HG03064 (cell line): ENCODE measurements at regions not wholly inside any gene's neighbourhood (a gene's known extent, or its start where the extent isn't known, plus 50 kb on each side); places are given as distances from the start of the nearest gene placed in this dataset.

Experiments used
- ATAC-seq: cut with Tn5 transposase; IDR thresholded peaks from one replicate; pipeline ENCODE4 v1.9.1; 2021; ENCODE audit warnings: low read depth; ENCODE audit not compliant: unreplicated experiment

DNA sequence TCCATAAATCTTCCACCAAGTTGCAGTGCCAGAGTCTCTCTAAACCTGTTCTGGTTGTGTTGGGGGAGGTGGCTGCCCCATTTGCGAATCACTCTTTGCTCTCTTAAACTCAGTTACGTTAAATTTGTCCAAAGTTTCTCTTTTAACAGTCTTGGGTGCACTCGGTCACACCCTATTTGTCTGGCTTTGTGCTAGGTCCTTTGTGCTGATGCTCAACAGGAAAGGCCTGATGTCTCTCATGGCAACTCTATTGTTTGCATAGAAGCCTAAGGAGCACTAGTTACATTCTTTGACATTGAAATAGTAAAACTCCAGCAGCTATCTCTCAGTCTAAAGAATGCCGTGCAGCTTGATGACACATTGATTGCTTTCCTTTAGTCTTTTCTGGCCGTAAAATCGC, 105.1 kb downstream of the TRMT11 start:
- no peak for ATAC-seq

DNA sequence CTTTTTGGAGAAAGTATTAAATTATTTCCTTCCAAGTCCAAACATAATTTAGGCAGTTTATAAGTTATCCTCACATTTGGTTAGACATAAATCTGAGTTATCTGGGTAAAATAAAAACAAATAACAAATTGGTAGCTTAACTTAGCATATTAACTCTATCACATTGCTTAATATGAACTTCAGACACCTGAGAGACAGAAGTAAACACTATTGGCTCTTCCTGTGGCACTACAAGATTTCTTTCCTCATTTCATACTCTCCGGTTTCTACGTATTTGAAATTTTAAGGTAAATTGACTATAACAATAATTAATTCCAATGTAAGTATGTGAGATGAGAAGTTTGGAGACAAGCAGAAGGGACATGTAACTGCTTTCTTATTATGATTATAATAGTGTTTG, 106.8 kb downstream of the TRMT11 start:
- no peak for ATAC-seq

DNA sequence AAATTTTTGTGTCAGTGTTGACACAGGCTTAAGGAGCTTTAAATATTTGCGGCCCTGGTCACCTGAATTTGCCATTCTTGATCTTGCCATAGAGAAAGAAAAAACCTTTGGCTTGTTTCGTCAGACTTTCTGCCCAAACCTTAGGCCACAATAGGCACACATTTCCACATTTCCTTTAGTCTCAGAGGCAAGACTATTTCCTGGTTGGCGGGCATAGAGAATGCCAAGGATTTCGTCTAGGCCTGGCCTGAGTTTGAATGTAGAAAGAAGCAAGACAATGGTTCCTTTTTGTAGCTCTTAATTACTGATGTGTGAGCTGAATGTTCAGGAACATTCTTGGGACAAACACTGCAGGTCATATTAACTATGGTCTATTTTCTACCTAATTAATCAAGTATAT, 108.1 kb downstream of the TRMT11 start:
- ATAC-seq, result no peak

DNA sequence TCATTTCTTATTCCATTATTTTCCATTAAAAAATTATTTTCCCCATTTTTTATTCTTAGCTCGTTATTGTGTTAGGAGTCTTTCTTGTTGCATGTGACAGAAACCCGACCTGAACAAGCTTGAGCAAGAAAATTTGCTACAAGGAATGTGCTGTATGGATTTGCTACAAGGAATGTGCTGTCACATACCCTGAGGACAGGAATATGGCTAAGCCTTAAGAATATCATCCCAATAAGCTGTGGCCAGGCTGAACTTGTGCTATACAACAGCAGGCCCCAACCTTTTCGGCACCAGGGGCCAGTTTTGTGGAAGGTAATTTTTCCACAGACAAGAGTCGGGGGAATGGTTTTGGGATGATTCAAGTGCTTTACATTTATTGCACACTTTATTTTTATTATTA, 114.0 kb downstream of the TRMT11 start:
- no peak for ATAC-seq

DNA sequence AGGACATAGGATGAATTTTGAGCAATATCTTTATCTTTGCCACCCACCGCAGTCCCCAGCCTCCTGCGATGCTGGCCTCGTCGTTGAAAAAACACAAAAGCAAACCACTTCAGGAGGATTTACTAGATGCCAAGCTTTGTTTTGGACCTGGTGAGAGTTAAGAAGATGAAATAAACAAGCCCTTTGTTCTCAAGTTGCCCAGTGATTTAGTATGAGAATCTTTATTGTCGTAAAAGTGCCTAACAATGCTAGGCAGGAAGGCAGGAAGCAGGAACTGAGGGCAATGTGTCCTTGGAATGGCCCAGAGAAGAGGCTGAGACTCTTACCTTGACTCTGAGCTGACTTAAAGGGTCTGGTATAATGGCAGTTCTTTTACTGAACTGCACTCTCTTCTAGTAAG, 116.0 kb downstream of the TRMT11 start:
- ATAC-seq, result no peak

DNA sequence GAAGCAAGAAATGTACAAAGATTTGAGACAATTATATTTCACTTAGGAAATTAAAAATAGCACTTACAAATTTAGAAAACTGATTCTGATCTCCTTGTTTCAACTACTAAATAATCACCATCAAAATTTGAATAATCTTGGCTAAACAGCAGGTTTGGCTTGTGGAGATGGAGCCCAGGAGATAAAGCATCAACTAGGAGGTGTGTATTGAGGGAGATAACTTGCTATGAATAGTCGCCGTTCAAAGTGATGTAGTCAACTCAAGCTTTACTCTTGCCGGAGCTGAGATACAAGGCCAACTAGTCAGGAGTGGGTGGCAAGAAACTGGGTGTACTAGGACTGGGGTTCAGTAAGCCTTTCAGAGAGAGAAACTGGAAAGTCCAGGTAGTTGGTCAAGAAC, 117.7 kb downstream of the TRMT11 start:
- ATAC-seq, result no peak

DNA sequence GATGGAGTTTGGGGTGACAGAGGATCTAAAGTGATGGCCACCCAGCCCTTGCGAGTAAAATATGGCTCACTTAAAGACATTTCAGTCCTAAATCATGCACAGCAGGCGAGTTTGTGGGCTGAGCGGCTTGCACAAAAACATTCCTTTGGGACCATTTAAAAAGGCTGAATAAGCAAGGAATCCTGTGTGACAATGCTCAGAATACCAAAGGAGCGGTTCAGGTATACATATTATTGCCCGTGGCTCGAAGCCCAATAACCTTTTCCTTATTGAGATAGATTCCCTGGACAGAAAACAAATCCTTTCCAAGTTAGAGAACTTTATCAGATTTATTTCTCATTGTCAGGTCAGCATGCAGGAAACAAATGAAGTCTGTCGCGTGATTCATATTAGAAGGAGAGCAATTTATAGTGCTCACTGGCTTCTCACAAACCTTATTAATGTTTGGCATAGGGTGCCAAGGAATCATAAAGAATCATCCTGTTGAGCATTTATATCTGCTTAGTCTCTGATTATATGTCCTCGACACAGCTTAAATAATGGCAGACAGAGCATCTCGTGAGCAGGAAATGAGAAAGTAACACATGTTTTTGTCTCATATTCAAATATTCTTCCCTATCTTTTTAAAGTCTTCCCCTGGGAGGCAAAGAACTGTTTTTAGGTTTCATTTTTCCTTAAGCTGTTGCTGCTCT, 121.3 kb downstream of the TRMT11 start:
- no peak for ATAC-seq

DNA sequence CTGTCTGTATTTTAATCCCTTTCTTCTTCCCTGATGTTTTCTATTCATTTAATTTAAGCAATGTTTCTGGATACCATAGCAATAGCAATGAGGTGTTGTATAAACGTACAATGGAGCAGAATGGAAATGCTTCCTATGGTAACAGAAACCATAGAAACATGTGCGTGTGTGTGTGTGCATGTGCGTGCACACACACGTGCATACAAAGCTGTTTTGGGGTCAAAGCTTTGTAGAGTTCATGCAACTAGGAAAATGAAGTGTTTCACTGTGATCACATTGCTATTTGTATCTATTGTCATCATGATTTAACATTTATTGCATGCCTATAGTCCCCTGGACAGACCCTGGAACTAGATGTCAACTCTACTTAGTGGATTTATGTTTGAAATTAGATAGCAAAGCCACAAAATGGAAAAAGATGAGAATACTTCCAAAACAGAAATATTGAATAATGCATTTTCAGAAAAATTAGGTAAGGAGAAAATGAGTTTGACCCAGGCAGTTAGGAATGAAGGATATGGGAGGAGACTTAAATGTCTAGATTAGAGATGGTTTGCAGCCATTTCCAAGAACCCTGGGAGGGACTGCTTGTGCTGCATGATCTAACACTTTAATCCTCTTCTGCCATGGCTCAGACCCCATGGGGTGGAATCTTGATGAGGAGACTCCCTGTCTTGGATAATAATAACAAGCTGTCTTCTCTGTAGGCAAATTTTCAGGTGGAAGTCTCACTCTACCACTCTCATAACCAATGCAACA, 124.4 kb downstream of the TRMT11 start:
- ATAC-seq, result no peak

DNA sequence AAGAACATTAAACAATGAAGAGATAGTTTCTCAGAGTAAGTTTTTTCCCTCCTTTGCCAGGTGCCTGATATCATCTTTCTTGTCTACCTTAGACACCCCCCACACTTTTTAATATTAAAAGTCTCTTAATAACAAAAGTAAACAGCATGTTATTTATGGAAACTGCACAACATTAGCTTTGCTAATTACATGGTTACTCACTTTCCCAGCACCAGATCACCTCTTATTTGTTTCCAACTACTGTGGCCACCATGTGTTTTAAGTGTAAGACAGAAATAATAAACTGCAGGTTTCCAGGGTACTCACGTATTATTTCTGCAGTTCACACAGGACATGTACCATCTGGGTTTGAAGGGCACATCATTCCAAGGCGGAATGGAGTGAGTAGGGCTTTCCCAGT, 125.0 kb downstream of the TRMT11 start:
- ATAC-seq, result no peak

DNA sequence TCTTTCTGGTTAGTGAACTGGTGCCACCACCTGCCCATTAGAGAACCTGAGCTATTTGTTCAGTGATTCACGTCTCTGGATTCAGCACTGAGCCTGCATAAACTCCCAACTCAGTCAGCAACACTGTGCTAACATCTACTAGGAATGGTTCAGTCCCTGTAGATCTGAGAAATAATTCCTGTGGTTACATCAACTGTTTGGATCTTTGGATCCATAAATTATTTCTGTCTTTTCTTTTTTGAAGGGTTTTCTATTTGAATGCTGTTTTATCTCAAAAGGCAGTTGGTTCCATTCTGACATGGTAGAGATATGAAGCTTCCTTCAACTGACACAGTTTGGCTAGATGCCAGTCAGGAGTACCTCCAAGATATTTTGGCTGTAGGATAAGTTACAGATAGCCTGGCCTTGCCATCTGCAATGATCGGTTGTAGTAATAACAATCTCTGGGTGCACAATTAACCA, 125.9 kb downstream of the TRMT11 start:
- no peak for ATAC-seq

DNA sequence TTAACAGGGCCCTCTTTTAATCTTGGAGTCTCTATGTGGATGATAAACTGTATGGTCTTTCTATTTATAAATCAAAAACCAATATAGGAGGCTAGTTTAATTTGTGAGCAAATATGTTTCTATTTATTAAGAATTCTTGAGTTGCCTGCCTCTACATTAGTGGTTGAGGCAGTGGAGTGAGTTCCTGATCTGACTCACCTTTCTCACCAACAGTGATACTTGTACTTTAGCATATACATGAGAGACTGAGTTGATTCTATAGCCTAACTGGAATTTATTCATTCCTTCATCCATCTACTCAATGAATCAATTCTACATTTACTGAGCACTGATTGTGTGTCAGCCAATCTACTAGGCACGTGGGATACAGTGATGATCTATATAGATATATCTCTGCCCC, 126.9 kb downstream of the TRMT11 start:
- ATAC-seq, result no peak

DNA sequence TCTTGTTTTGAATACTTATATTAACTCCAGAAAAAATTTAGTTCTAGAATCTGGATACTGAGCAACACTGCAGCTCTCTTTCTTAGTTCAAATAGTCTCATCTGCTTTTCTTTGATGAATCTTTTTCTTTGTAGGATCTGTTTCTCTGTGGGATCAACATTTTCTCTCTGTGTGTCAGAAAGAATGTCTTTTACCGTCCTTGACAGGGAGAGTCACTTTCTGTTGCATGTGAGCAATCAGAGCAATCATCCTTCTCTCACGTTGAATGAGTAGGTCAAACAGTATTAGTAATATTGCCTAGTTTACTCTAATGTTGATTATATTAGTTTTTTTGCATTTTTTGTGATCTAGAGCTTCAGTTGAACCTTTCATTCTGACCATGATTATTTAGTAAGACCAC, 130.9 kb downstream of the TRMT11 start:
- ATAC-seq, result no peak

DNA sequence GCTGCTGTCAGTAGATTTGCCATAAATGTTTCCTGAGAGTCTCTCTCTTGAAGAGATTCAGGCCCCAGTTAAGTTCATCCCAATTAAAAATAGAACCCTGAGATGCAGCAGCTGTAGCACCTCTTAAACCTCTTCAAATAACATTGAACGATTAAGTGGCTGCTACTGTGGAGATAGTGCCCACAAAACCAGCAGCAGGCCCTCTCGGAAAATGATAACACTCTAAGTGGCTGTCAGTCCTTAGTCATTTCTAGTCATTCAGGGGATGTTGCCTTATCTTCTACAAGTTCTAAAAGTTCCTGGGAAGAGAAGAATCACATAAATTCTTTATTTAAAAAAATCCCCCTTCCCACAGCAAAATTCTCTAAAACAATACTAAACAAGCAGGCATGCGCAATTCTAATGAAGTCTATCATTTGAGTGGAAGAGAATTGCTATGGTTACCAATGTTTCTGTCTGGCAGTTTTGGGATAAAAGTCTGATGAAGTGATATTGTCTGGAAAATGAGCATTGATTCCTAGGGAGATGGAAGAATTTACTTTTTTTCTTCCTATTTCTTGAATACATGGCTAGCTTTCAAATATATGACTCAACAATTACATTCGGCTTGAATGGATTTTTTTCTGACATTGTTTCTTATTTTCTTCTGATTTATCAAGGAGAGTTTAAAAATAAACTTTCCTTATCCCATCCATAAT, 131.9 kb downstream of the TRMT11 start:
- ATAC-seq, result no peak

DNA sequence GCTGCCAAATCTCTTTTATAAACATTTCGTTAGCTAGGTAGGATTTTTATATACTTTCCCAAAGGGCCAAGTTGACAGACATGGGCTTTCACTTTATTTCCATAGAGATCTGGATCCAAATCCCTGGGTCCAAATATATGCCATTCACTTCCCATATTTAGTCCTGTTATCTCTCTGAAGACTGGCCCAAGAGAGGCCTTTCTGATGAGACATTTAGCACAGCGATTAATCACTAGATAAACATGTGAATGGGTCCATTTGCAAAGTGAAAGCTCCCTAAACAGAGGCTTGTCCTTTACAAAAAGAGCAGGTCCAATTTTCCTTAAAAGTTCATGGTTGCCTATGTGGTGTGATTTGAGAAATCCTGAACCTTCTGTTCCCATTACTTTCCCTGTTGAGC, 132.6 kb downstream of the TRMT11 start:
- no peak for ATAC-seq

DNA sequence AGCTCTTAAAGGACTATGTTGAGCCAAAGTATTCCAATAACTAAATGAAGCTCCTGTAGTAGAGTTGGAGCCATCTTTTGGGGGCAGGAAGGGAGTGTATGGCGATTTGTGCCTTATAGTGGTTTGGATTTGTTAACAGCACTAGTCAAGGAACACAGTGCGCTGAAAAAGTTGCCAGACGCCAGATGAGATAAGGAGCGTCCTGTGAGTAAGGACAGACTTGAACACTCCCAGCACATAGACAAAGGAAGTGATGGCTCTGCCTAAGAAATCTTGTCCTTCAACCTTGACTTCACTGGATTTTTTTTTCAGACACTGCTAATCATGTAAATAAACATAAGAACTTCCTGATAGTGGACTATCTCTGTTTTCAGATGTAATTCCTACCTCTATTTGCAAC, 136.9 kb downstream of the TRMT11 start:
- no peak for ATAC-seq

DNA sequence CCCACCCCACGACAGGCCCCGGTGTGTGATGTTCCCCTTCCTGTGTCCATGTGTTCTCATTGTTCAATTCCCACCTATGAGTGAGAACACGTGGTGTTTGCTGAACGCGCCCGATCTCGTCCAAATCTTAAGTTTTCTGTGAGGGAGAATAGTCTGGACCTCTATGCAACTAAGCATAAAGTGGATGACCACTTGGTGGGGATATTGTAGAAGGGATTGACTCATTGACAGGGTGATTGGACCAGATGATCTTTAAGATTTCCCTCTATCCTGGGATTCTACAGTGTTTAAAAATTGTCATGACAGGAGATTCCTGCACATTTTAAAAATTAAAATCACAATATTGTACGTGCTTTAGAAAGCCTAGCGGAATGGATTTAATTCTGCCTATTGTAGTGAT, 141.3 kb downstream of the TRMT11 start:
- ATAC-seq, result no peak

DNA sequence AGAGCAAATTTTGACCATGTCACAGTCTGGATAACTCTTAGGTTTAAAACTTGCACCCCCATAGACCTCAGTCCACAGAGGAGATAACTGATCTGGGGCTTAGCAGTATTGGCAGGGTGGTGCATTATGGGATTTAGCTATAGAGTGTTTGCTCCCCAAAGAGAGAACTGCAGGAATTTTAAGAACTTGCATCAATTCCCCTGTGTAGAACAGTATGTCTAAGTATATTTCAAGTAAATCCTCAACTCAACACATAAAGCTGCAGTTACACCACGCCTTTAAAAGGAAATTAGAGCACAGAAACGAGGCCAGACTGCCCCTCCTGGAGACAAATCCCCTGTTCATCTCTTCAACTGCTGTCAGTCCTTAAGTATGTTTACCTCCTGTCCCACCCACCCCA, 144.9 kb downstream of the TRMT11 start:
- ATAC-seq, result no peak

DNA sequence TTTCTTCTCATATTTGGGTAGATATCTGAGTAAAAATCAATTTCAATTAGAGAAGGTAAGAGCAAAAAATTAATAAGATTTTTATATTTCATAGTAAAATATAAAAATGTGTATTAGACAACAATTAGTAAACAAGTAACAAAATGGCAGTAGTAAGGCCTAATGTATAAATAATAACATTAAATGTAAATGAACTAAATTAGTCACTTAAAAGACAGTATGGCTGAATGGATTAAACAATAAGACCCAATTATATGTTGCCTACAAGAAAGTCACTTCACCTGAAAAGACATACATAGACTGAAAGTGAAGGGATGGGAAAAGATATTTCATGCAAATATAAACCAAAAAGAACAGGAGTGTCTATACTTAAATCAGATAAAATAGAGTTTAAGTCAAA, 147.6 kb downstream of the TRMT11 start:
- ATAC-seq, result no peak

DNA sequence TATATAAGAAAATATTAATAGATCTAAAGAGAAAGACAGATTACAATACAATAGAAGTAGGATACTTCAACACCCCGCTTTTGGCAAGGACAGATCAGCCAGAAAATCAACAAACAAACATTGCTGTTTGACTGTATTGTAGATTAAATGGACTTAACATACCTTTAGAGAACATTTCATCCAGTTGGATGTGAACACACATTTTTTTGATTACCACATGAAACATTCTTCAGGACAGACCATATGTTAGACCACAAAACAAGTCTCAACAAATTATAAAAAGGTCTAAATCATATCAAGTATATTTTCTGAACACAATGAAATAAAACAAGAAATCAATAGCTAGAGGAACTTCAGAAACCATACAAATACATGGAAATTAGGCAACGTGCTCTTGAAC, 148.2 kb downstream of the TRMT11 start:
- no peak for ATAC-seq

DNA sequence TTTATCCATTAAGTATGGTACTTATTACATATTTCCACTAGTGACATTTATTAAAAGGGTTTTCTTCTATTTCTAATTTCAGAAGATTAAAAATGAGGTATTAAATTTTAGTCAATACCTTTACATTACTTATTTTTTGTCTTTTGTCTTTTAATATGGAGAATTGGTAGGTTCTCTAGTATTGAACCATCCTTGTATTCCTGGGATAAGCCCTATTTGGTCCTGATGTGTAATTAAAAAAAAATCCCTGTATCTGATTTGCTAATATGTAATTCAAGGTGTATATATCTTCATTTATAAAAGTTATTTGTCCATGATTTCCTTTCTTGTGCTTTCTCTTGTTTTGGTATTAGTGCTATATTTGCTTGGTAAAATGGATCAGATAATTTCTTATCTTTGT, 153.7 kb downstream of the TRMT11 start:
- no peak for ATAC-seq

DNA sequence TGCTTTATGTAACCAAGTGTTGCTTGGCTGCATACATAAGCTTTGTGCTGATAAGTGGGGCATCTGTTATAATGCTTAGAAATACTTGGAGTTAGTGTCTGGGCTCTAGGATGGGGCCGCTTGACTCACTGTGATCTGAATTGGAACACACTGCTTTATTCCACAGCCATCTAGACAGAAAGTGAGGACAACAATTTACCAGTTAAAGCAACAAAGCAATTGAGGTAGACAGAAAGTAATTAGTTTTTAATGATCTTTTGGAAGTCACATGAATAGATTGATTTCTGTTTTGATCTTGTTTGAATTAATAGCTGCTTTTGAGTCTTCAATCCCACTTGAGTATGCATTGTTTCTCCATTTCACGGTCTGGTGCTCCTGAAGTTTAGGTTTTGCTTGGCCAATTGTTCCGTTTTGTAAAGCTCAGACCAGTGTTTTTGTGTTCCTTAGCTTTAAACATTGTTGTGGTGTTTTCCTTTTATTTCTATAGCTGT, 157.5 kb downstream of the TRMT11 start:
- no peak for ATAC-seq

DNA sequence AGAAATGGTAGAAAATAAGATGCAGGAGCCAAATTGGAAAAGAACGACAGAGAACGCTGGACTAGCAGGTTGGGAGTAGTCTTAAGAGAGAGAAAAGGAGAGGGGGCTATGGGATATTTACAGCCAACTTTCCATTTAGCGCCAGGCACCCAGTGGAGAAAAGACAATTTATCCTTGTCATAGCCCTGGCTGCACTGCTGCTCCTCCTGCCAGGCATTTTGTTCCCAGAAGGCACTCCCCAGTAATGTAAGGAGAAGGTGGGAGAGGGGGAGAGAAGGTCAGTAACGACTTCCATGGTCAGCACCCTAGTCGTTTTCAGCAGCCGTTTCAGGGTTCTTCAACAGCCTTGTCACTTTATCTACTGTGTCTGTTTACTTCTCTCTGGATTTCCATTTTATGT, 159.0 kb downstream of the TRMT11 start:
- ATAC-seq, result no peak
